Ovary (tissue), 3 donors: ENCODE measurements at regions not wholly inside any gene's neighbourhood (a gene's known extent, or its start where the extent isn't known, plus 50 kb on each side); places are given as distances from the start of the nearest gene placed in this dataset.

Experiments used
- CTCF ChIP-seq, 3 donors: fragments of 450-650 bp in 2 of 3; fragments of 200-600 bp in 1 of 3; IDR thresholded peaks; one replicate each; pipeline versions ENCODE4 v1.5.1 to v1.8.0; 2016 to 2022; ENCODE audit warnings: antibody characterized with exemption in 3 of 3, mild to moderate bottlenecking in 1 of 3
- POLR2A ChIP-seq: fragments of 450-650 bp; IDR thresholded peaks from one replicate; pipeline ENCODE4 v1.6.1; 2017; ENCODE audit warnings: antibody characterized with exemption, mild to moderate bottlenecking, moderate library complexity
- donor health status: DM: no; HTN: no; CAD: no.

GRCh38 chr10:29757551-29758297 lies 123.0 kb upstream of the SVIL start:
- TF ChIP-seq CTCF (IDR thresholded peaks at IDR 0.05) = no peak
- no peak for TF ChIP-seq POLR2A
